ENCODE measurements at regions not wholly inside any gene's neighbourhood (a gene's known extent, or its start where the extent isn't known, plus 50 kb on each side); places are given as distances from the start of the nearest gene placed in this dataset.
"Not testable (repeated sequence)": the region's sequence is repeated elsewhere in the genome, so short reads cannot be mapped to it uniquely, and the experiment has no call there.

GRCh38 chr9:11549311-11549794 lies 936.6 kb upstream of the PTPRD start:
- DNase-seq (no peak), ATAC-seq (ENCODE audit: poor library complexity) (no peak)
- intact Hi-C loops (cut with DNase I): no loop called here

GRCh38 chr9:11551106-11551505 lies 938.3 kb upstream of the PTPRD start:
- DNase-seq: no peak
- ATAC-seq (ENCODE audit: poor library complexity): no peak
- intact Hi-C loops (cut with DNase I): no loop called here

- no peak for DNase-seq
- intact Hi-C loops (cut with DNase I): no loop called here
- ATAC-seq (ENCODE audit: poor library complexity): no peak
These were observed 945.2 kb upstream of the PTPRD start for GRCh38 chr9:11558043-11558442.

- ATAC-seq (ENCODE audit: poor library complexity) (no peak), DNase-seq (no peak)
These were observed 946.4 kb upstream of the PTPRD start for GRCh38 chr9:11559001-11559776.

GRCh38 chr9:11577522-11577921 lies 964.7 kb upstream of the PTPRD start:
- no peak for DNase-seq
- intact Hi-C loops (cut with DNase I): no loop called here
- no peak for ATAC-seq (ENCODE audit: poor library complexity)

More at GRCh38 chr9:11559001-11559776, 946.4 kb upstream of the PTPRD start:
- intact Hi-C loops (cut with DNase I): no loop called here

GRCh38 chr9:11595756-11596155 lies 983.0 kb upstream of the PTPRD start:
- no peak for DNase-seq
- intact Hi-C loops (cut with DNase I): no loop called here
- no peak for ATAC-seq (ENCODE audit: poor library complexity)

GRCh38 chr9:11618241-11618805 lies 1005.5 kb upstream of the PTPRD start:
- intact Hi-C loops (cut with DNase I): no loop called here
- no peak for DNase-seq
- ATAC-seq (ENCODE audit: poor library complexity): no peak

GRCh38 chr9:11632691-11633090 lies 1019.9 kb upstream of the PTPRD start:
- DNase-seq (no peak), ATAC-seq (ENCODE audit: poor library complexity) (no peak)
- intact Hi-C loops (cut with DNase I): no loop called here

GRCh38 chr9:11646831-11647230 lies 1034.0 kb upstream of the PTPRD start:
- no peak for ATAC-seq (ENCODE audit: poor library complexity)
- intact Hi-C loops (cut with DNase I): no loop called here

GRCh38 chr9:11653867-11654266 lies 1039.3 kb upstream of the TYRP1 start:
- ATAC-seq (ENCODE audit: poor library complexity): no peak
- intact Hi-C loops (cut with DNase I): no loop called here
- no peak for DNase-seq

More at GRCh38 chr9:11646831-11647230, 1034.0 kb upstream of the PTPRD start:
- DNase-seq: no peak

- no peak for DNase-seq
- ATAC-seq (ENCODE audit: poor library complexity): no peak
- intact Hi-C loops (cut with DNase I): no loop called here
These were observed 1029.3 kb upstream of the TYRP1 start for GRCh38 chr9:11663913-11664312.

- DNase-seq (no peak), ATAC-seq (ENCODE audit: poor library complexity) (no peak)
- intact Hi-C loops (cut with DNase I): no loop called here
These were observed 1016.4 kb upstream of the TYRP1 start for GRCh38 chr9:11676821-11677220.

- DNase-seq (no peak), ATAC-seq (ENCODE audit: poor library complexity) (no peak)
These were observed 1006.5 kb upstream of the TYRP1 start for GRCh38 chr9:11686733-11687132.

GRCh38 chr9:11697126-11697525 lies 996.1 kb upstream of the TYRP1 start:
- intact Hi-C loops (cut with DNase I): no loop called here
- ATAC-seq (ENCODE audit: poor library complexity): no peak
- no peak for DNase-seq

More at GRCh38 chr9:11686733-11687132, 1006.5 kb upstream of the TYRP1 start:
- intact Hi-C loops (cut with DNase I): no loop called here

- intact Hi-C loops (cut with DNase I): no loop called here
- DNase-seq (no peak), ATAC-seq (ENCODE audit: poor library complexity) (no peak)
These were observed 991.5 kb upstream of the TYRP1 start for GRCh38 chr9:11701706-11702105.

- intact Hi-C loops (cut with DNase I): no loop called here
- no peak for DNase-seq
- no peak for ATAC-seq (ENCODE audit: poor library complexity)
These were observed 990.6 kb upstream of the TYRP1 start for GRCh38 chr9:11702548-11702947.

GRCh38 chr9:11704198-11704597 lies 989.0 kb upstream of the TYRP1 start:
- ATAC-seq (ENCODE audit: poor library complexity); intact Hi-C loops (cut with DNase I); DNase-seq: not testable (repeated sequence)

GRCh38 chr9:11708899-11709298 lies 984.3 kb upstream of the TYRP1 start:
- intact Hi-C loops (cut with DNase I): no loop called here
- no peak for DNase-seq
- no peak for ATAC-seq (ENCODE audit: poor library complexity)

GRCh38 chr9:11709567-11709966 lies 983.6 kb upstream of the TYRP1 start:
- intact Hi-C loops (cut with DNase I): no loop called here
- no peak for ATAC-seq (ENCODE audit: poor library complexity)
- DNase-seq: no peak

GRCh38 chr9:11713077-11713476 lies 980.1 kb upstream of the TYRP1 start:
- DNase-seq: no peak
- intact Hi-C loops (cut with DNase I): no loop called here
- no peak for ATAC-seq (ENCODE audit: poor library complexity)

Measured in Right ventricle myocardium superior (tissue), 1 donor.